IPS-18c (cell line): ENCODE measurements at regions not wholly inside any gene's neighbourhood (a gene's known extent, or its start where the extent isn't known, plus 50 kb on each side); places are given as distances from the start of the nearest gene placed in this dataset.
"Not testable (repeated sequence)": the region's sequence is repeated elsewhere in the genome, so short reads cannot be mapped to it uniquely, and the experiment has no call there.

Experiments used
- H3K4me3 ChIP-seq: 2 replicates; pipeline ENCODE4 v1.7.0; 2013; ENCODE audit warnings: low read depth, mild to moderate bottlenecking, low read length, moderate library complexity; ENCODE audit not compliant: insufficient read depth
- H3K9me3 ChIP-seq: one replicate; pipeline ENCODE4 v1.6.1; 2013; ENCODE audit warnings: mild to moderate bottlenecking, low read length, moderate library complexity; ENCODE audit not compliant: control insufficient read depth, insufficient read depth

DNA sequence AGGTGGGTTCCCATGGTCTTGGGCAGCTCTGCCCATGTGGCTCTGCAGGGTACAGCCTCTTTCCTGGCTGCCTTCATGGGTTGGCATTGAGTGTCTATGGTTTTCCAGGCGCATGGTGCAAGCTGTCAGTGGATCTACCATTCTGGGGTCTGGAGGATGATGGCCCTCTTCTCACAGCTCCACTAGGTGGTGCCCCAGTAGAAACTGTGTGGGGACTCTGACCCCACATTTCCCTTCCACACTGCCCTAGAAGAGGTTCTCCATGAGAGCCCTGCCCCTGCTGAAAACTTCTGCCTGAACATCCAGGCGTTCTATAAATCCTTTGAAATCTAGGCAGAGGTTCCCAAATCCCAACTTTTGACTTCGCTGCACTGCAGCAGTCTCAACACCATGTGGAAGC is 174.0 kb upstream of the CTNND2 start:
- not testable (repeated sequence) for H3K4me3 ChIP-seq, H3K9me3 ChIP-seq

DNA sequence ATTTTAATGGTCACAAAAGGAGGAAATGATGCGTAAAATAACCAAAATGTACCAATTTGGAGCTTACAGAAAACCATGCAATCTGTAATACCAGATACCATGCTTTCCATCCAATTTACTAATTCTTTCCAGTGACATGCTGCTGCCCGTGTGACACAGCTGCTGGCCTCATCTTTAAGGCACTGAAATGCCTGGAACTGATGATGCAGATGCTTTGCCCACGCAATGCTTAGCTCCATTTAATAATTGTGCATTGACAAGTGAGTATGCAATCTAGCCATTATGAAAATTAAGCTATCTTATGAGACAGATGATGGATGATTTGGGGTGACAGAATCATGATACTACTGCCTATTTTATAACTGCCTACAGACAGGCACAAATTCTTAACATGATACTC is 169.2 kb upstream of the CTNND2 start:
- no peaks in the 10 kb centered on the region for H3K9me3 ChIP-seq
- H3K4me3 ChIP-seq, result no peak overlapping the region

DNA sequence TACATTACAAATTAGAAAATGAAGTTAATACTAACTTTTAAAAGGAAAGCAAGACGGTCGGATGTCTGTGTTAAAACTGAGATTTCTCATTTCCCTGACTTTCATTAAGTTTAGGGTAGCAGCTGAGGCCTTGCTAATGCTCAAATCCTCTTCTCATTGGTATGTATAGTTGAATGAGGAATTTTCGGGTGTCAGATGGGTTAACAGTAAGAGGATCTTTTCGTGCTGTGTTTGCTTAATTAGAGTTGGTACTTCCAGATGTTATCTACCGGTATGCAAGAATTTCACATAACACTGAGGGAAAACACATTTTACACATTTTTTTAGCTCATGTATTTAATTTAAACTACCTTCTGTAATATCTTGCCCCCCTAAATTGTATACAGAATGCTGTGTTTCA is 168.2 kb upstream of the CTNND2 start:
- H3K9me3 ChIP-seq, result no peaks in the 10 kb centered on the region
- no peak overlapping the region for H3K4me3 ChIP-seq

DNA sequence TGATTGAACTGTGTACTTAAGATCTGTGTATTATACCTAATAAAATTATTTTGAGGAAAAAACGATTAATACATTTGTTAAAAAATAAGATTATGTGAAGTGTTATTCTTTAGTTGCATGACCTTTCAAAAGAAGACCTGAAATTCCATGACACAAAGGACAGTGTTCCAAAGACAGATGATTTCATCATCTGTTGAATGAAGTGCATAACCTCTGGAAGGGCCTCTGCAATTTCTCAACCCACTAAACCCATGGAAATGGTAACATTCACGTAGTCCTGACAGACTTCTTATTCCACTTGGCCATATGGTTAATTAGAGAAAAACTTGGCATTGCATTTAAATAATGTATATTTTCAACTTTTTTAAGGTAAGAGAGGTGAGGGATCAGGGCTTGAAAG is 167.2 kb upstream of the CTNND2 start:
- Histone ChIP-seq H3K4me3 (no peak overlapping the region), H3K9me3 (no peaks in the 10 kb centered on the region)

DNA sequence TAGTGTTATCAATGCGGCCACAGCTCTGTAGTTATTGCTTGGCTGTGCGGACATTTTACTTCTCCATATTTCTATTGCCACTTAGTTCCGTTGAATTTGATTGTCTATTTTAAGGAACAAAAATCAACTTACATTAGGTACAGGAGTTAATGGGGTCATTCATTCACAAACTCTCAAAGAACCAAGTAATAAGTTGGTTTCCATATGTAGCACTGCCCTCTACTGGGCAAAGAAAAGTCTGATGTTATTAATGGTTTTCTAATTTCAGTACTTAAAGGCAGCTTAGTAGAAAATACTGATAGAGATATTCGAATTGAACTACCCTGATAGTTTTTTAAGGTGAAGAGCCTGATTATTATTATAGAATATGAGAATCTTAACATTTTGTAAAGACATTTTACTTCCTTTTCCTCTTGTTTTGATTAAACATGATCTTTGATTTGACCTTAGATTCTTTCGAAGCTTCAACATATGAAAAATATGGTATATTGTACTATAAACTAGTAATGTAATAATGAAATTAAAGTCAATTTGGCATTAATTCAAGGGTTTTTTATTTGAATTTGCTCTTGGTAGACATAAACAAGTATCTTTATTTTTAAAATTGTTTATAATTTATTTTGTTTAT is 119.5 kb upstream of the CTNND2 start:
- H3K9me3 ChIP-seq, result peaks cover 5% of the 10 kb centered on the region
- no peak overlapping the region for H3K4me3 ChIP-seq

DNA sequence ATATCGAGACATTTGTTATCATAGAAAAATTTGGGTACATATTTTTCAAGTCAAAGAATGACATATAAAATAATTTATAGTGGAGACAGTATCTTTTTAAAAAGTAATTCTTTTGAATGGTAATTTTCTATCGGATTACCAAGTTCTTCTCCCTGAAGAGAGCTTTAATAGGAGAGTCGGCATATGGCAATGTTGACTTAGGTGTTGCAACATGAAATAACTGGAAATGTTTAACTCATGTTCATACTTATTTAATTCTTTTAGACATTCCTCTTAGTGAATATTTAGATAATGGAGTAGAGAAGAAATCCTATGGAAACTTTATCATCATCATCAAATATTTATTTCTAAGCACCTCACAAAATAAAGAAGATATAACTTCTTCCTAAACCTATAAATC is 118.2 kb upstream of the CTNND2 start:
- H3K4me3 ChIP-seq, result no peak overlapping the region

DNA sequence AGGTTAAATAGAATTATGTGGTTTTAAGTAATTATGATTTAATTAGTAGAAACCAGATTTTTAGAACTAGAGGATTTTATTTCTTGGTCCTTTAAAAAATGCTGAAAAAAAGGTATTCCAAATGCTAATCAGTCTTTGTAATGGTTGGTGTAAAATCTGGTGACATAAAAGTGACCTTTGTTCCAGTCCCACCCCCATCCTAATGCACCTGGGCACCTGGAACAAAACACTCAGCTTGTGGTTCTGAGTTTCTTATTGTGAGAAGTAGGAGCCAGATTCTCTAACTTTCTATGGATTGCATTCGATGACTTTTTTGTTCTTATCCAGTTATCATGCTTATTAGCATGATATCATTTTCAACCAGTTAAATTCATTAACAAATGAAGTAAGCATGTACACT is 115.1 kb upstream of the CTNND2 start:
- H3K9me3 ChIP-seq, result no peaks in the 10 kb centered on the region
- no peak overlapping the region for H3K4me3 ChIP-seq

More for the DNA sequence above, 118.2 kb upstream of the CTNND2 start:
- peaks cover 5% of the 10 kb centered on the region for H3K9me3 ChIP-seq

DNA sequence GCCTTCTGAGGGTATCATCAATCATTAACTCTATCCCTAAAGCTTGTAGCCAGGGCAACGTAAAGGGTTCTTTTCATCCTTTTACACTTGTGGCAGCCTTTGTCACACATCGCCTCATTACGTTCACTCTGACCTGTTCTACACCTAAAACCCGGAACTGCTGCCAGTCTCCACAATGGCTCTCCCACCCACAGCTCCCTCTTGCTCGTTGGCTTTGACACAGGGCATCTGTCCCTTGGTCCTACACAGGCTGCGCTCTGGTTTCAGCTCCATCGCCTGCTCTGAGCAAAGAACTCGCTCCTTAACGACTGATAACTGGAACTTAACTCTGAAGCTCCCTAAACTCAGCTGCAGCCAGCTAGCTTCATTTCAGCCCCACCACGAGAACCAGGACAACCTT is 112.8 kb upstream of the CTNND2 start:
- Histone ChIP-seq H3K4me3 (no peak overlapping the region), H3K9me3 (no peaks in the 10 kb centered on the region)

DNA sequence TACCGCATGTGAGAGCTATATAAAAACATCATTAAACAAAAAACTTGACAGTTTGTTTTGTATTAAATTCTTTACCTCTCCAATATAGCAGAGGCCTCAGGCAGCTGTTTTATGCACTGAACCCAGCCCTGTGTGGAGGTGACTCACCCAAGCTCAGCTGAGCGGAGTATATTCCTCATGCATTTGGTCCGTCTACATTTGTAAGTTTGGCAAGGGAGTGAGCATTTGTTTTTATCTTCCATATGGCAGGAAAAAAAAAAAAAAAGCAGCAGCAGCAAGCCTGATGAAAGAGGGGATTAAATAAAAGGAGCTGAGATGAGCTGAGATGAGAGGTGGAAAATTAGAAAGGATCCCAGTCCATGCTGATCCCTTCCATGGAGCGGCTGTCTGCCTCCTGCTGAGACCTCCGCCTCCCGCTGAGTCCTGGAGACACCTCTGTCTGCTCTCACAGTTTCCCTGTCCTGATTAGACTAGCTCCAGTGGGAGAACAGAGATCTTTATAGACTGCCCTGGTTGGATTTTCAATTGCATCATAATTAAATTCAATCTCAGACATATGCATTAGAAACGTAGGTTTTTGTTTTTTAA is 112.0 kb upstream of the CTNND2 start:
- H3K4me3 ChIP-seq, result no peak overlapping the region
- no peaks in the 10 kb centered on the region for H3K9me3 ChIP-seq

DNA sequence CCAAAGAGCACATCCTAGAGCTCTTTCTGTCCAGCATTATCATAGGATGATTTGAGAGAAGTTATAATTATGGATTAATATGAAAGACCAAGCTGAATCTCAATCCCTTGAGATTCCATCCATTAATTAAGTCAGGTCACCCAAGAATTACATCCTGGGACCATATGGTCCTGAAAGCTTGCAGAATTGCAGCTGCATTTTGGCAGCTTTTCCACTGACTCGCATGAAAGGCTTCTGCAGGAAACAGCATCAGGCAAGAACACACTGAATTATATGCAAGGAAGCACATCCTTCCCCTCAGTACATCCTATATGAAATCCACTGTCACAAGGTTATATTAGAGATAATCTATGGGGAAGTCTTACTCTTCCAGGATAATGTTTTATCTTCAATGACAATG is 109.1 kb upstream of the CTNND2 start:
- no peak overlapping the region for H3K4me3 ChIP-seq
- H3K9me3 ChIP-seq, result no peaks in the 10 kb centered on the region

DNA sequence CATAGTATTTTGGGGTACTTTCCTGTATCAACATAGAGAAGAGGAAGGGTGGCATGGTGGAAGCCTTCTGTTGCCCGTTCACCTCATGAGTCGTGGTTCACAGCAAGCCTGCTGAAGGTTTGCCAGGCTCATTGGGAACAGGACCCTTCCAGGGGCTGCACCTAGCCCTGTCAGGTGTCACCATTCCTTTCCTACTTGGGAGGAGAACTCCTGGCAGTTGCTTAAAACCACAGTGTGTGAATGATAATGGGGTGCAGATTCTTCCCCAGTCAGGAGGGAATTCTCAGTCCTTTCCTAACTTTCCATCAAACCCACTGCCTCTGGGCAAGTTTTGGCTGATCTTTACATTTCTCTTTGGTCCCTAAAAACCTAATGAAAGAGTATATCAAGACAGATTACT is 99.4 kb upstream of the CTNND2 start:
- Histone ChIP-seq H3K9me3 (peaks cover 3% of the 10 kb centered on the region), H3K4me3 (no peak overlapping the region)

DNA sequence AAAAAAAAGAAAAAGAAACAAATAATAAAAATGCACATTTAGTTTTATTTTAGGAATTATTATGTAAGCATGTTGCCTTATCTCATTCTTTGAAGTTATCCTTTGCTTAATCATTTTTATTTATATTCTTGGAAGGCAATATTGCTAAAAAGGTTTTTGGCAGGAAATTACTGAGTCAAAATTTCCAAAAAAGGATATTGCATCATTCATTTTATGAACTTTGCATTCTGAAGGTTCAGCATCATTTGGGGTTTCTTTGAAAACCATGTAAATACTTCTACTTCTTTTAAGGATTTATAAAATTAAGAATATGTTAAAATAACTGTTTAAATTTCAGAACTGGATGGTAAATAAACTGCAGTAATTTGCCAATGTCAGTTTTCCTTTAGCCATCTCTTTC is 94.2 kb upstream of the CTNND2 start:
- no peaks in the 10 kb centered on the region for H3K9me3 ChIP-seq
- H3K4me3 ChIP-seq, result no peak overlapping the region

DNA sequence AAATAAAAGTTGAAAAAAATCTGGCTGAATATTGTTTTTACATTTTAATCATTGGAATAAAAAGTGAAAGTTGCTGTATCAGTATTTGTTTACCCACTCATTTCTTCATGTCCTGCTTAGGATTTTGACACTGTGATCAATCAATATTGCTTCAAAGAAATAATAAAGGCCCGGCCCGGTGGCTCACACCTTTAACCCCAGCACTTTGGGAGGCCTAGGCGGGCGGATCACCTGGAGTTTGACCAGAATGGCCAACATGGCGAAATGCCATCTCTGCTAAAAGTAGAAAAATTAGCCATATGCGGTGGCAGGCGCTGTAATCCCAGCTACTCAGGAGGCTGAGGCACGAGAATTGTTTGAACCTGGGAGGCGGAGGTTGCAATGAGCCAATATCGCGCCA is 93.7 kb upstream of the CTNND2 start:
- no peaks in the 10 kb centered on the region for H3K9me3 ChIP-seq
- no peak overlapping the region for H3K4me3 ChIP-seq

DNA sequence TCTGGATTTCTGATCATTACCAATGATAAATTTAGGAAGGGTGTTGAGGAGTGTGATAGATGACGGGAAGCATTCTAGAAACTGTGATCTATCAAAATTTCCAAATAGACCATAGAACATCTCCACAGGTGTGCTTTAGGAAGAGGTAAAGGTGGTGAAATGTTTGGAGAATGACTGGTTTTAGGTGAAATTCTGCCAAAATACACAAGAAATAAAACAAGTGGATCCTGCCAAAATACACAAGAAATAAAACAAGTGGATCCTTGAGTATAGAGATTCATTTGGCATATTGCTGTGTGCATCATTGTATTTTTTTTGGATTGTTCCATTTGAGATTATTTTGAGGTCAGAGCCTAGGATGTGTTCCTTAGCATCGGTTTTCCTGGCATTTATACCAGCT is 88.3 kb upstream of the CTNND2 start:
- H3K4me3 ChIP-seq, result no peak overlapping the region
- H3K9me3 ChIP-seq, result no peaks in the 10 kb centered on the region

DNA sequence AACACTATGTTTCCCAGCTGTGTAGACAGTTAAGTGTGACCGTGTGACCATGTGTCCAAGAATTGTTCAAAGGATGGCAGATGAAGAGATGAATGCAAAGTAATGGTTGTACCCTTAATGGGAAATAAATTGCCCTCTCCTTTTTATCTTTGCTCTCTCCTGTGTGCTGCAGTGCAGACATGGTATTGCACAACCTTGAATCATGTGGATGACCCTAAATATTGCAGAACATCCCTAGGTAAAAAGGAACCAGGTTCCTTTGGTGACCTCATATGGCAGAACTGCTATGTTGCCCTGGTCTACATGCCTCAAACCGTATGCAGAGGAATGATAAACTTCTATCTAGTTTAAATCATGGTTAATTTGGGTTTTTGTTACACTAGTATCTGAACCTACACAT is 81.7 kb upstream of the CTNND2 start:
- H3K9me3 ChIP-seq, result no peaks in the 10 kb centered on the region
- no peak overlapping the region for H3K4me3 ChIP-seq

DNA sequence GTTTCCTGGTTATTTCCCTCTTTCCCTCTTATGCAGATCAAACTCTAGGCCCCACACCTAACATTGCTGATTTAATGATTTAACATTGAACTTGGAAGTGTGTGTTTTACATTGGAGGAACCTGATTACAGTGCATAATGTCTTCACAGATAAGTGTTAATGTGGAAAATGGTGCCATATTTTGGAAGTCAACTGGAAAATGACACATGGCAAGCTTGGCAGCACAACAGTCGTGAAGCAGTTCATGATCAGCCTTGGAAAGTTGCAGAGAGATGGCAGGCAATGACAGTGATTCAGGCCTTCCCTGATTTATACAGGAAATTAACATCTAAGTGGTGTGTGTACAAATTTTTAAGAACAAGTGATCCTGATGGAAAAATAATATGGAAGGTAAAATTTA is 80.0 kb upstream of the CTNND2 start:
- no peak overlapping the region for H3K4me3 ChIP-seq
- no peaks in the 10 kb centered on the region for H3K9me3 ChIP-seq

DNA sequence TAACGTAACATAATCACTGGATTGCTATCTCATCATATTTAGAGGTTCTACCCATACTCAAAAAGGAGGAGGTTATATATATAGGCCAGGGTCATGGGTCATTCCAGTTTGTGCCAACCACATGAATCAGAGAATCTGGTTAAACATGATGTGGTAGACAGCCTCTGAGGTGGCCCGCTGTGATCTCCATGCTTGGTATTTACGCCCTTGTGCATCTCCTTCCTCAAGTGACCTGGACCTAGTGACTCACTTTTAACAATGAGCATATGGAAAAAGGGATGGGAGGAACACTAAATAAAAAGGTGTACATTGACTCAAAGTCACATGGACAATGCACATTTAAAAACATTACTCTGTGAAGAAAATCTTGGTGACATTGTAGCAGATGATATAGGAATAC is 77.7 kb upstream of the CTNND2 start:
- Histone ChIP-seq H3K9me3 (no peaks in the 10 kb centered on the region), H3K4me3 (no peak overlapping the region)

DNA sequence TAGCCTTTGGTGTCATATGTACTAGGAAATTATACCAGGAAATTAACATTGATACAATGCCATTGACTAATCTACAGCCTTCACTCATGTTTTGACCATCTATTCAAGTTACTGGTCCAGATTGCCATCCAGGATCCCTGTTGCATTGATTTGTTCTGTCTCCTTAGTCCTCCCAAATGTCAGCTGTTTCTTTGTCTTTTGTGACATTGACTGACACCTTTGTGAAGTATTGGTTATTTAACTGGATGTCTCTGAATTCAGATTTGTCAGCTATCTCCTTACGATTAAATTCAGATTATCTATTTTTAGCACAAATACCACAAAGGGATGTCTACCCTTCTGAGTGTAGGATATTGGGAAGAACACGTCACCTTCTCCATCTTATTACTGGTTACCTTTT is 73.7 kb upstream of the CTNND2 start:
- Histone ChIP-seq H3K9me3 (no peaks in the 10 kb centered on the region), H3K4me3 (no peak overlapping the region)

DNA sequence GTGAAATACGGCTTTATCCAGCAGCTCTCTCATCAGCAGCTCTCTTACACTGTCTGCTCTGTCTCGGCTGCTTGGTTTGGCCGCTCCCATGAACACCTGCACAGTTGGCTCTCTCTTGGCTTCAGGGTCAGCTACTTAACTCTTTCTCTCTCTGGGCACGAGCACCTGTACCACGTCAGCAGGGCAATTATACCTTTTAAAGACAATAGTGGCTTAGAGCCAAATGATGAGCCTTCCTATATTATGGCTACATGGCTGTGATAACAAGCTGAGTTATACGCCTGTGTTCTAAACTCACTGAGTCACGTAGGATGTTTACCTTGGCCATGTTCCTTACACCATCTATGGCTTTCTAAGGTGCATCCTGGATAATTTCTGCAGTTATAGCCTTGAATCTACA is 69.2 kb upstream of the CTNND2 start:
- no peak overlapping the region for H3K4me3 ChIP-seq
- H3K9me3 ChIP-seq, result no peaks in the 10 kb centered on the region
